Dendritic cell treated with granulocyte-macrophage colony-stimulating factor and Interleukin-4, amounts not matched to agents 40 ng/mL and 50 ng/mL, for 4 days (primary cell): ENCODE measurements at regions not wholly inside any gene's neighbourhood (a gene's known extent, or its start where the extent isn't known, plus 50 kb on each side); places are given as distances from the start of the nearest gene placed in this dataset.
"Not testable (repeated sequence)": the region's sequence is repeated elsewhere in the genome, so short reads cannot be mapped to it uniquely, and the experiment has no call there.

Experiments
- H3K27ac Mint-ChIP-seq: one replicate; pipeline ENCODE4 v1.8.0; 2022; ENCODE audit warnings: mild to moderate bottlenecking, mixed read lengths
- H3K27me3 Mint-ChIP-seq: one replicate; pipeline ENCODE4 v1.8.0; 2022; ENCODE audit warnings: mild to moderate bottlenecking, mixed read lengths
- H3K36me3 Mint-ChIP-seq: one replicate; pipeline ENCODE4 v1.8.0; 2022; ENCODE audit warnings: low read depth, mixed read lengths
- H3K4me1 Mint-ChIP-seq: one replicate; pipeline ENCODE4 v1.8.0; 2022; ENCODE audit warnings: low read depth, mixed read lengths
- H3K4me3 Mint-ChIP-seq: one replicate; pipeline ENCODE4 v1.8.0; 2022; ENCODE audit warnings: mild to moderate bottlenecking, moderate library complexity, mixed read lengths
- H3K9me3 Mint-ChIP-seq: one replicate; pipeline ENCODE4 v1.8.0; 2022; ENCODE audit warnings: mixed read lengths
- intact Hi-C: fragments of 100-400 bp; cut with micrococcal nuclease; formaldehyde crosslinking; loops from one replicate; pipeline ENCODE4 v1.15.0; 2022

GRCh38 chr17:83204230-83204725 is 124.9 kb downstream of the METRNL start:
- Mint-ChIP-seq H3K36me3 (peaks cover 8% of the 10 kb centered on the region), H3K27ac (peak overlapping the region; percentile 100), H3K4me1 (peaks cover 69% of the 10 kb centered on the region), H3K4me3 (peak overlapping the region; percentile 1), H3K9me3 (no peaks in the 10 kb centered on the region), H3K27me3 (no peaks in the 10 kb centered on the region)
- intact Hi-C loops: no loop called here

- H3K27me3 Mint-ChIP-seq, intact Hi-C loops, H3K36me3 Mint-ChIP-seq, H3K9me3 Mint-ChIP-seq: not testable (repeated sequence)
- peaks cover 64% of the 10 kb centered on the region for H3K4me1 Mint-ChIP-seq
- peak overlapping the region; percentile 11 for H3K4me3 Mint-ChIP-seq
- H3K27ac Mint-ChIP-seq: peak overlapping the region; percentile 100
Measured at GRCh38 chr17:83204736-83205386, 125.5 kb downstream of the METRNL start.

DNA sequence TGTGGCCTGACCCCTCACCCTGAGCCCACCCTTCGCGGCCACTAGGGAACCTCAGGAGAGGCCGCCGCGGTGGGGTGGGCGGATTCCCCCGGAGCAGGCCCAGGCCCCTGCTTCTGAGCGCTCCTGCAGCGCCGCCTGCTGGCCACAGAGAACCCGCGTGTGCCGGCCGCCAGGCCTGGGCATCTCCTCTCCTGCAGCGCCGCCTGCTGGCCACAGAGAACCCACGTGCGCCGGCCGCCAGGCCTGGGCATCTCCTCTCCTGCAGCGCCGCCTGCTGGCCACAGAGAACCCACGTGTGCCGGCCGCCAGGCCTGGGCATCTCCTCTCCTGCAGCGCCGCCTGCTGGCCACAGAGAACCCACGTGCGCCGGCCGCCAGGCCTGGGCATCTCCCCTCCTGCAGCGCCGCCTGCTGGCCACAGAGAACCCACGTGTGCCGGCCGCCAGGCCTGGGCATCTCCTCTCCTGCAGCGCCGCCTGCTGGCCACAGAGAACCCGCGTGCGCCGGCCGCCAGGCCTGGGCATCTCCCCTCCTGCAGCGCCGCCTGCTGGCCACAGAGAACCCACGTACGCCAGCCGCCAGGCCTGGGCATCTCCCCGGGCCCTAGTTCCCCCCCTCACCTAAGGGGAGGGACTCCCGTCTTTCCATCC is 126.1 kb downstream of the METRNL start:
- H3K36me3 Mint-ChIP-seq, H3K27me3 Mint-ChIP-seq, intact Hi-C loops, H3K9me3 Mint-ChIP-seq, H3K4me3 Mint-ChIP-seq: not testable (repeated sequence)
- peaks cover 57% of the 10 kb centered on the region for H3K4me1 Mint-ChIP-seq
- peak overlapping the region; percentile 100 for H3K27ac Mint-ChIP-seq

GRCh38 chr17:83206036-83206394 is 126.6 kb downstream of the METRNL start:
- Mint-ChIP-seq H3K27ac (peak overlapping the region; percentile 41), H3K4me1 (peaks cover 52% of the 10 kb centered on the region)
- H3K36me3 Mint-ChIP-seq, intact Hi-C loops, H3K9me3 Mint-ChIP-seq, H3K4me3 Mint-ChIP-seq, H3K27me3 Mint-ChIP-seq: not testable (repeated sequence)

GRCh38 chr17:83206819-83207588 is 127.6 kb downstream of the METRNL start:
- H3K27ac Mint-ChIP-seq, H3K27me3 Mint-ChIP-seq, H3K9me3 Mint-ChIP-seq, H3K36me3 Mint-ChIP-seq, H3K4me3 Mint-ChIP-seq, intact Hi-C loops: not testable (repeated sequence)
- H3K4me1 Mint-ChIP-seq: peaks cover 42% of the 10 kb centered on the region

GRCh38 chr17:83247001-83247400 is 167.6 kb downstream of the METRNL start:
- H3K27me3 Mint-ChIP-seq, H3K4me3 Mint-ChIP-seq, H3K4me1 Mint-ChIP-seq, intact Hi-C loops, H3K27ac Mint-ChIP-seq, H3K36me3 Mint-ChIP-seq, H3K9me3 Mint-ChIP-seq: not testable (repeated sequence)
